AG04450 (cell line): ENCODE measurements at regions not wholly inside any gene's neighbourhood (a gene's known extent, or its start where the extent isn't known, plus 50 kb on each side); places are given as distances from the start of the nearest gene placed in this dataset.

Source experiments
- CTCF ChIA-PET: fragments of 300-600, 350-600 bp; formaldehyde crosslinking; extraction: SDS; loops from one replicate; lab custom pipeline; 2022; ENCODE audit warnings: antibody characterized with exemption, inconsistent platforms; lab: Charles Lee
- POLR2A ChIA-PET: fragments of 350-600 bp; formaldehyde crosslinking; extraction: SDS; loops from one replicate; lab custom pipeline; 2021; ENCODE audit warnings: antibody characterized with exemption, inconsistent platforms; lab: Yijun Ruan, JAX
- DNase-seq: peaks from one replicate; pipeline ENCODE4 v3.0.0-alpha.2; 2011; ENCODE audit warnings: low read depth, low spot score
- H3K27ac ChIP-seq: one replicate; pipeline ENCODE4 v1.5.1; 2012; ENCODE audit warnings: low read depth, low read length, control low read depth
- H3K27me3 ChIP-seq: one replicate; pipeline ENCODE4 v1.6.0; 2012; ENCODE audit warnings: low read length; ENCODE audit not compliant: control insufficient read depth, insufficient read depth
- H3K4me3 ChIP-seq: 2 replicates; pipeline ENCODE4 v1.5.1; 2011; ENCODE audit warnings: mild to moderate bottlenecking, low read depth, low read length, control low read depth
- H3K9me3 ChIP-seq: 2 replicates; pipeline ENCODE4 v1.5.1; 2012; ENCODE audit warnings: low read length; ENCODE audit not compliant: control insufficient read depth, insufficient read depth
- TF ChIP-seq, protein P1 (sequence below): IDR thresholded peaks from 2 replicates; pipeline ENCODE4 v1.5.1; 2011; ENCODE audit warnings: low read depth, low read length, control low read depth, inconsistent platforms

DNA sequence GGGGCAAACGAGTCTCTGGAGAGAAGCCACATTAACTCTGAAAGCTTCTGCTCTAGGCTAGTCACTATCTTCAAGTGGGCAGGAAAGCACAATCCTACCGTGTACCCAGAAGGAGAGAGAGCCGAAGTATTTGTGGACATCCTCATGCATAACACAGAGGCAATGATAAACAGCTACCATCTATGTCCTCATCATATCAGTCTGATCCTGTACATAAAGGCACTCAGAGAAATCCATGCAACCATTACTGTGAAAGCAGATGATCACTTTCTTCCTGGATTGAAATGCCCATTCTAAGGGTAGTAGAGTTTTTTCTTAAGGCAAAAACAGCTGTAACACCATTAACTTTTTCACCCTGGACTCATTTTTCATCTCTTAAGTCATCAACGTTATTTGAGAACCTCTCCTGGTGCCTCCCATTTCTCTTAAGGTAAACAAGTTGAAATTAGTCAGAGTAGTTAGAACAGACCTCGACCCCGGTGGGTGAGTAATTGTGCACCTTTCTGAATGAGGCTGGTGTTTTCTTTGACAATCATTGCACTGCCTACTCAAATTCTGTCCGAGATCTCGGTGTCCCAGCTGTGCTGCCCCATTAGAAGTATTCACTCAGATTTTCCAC, 327.4 kb downstream of the SHQ1 start:
- peak; percentile 58 for DNase-seq
- POLR2A ChIA-PET = no interaction called here
- TF ChIP-seq, protein P1, sequence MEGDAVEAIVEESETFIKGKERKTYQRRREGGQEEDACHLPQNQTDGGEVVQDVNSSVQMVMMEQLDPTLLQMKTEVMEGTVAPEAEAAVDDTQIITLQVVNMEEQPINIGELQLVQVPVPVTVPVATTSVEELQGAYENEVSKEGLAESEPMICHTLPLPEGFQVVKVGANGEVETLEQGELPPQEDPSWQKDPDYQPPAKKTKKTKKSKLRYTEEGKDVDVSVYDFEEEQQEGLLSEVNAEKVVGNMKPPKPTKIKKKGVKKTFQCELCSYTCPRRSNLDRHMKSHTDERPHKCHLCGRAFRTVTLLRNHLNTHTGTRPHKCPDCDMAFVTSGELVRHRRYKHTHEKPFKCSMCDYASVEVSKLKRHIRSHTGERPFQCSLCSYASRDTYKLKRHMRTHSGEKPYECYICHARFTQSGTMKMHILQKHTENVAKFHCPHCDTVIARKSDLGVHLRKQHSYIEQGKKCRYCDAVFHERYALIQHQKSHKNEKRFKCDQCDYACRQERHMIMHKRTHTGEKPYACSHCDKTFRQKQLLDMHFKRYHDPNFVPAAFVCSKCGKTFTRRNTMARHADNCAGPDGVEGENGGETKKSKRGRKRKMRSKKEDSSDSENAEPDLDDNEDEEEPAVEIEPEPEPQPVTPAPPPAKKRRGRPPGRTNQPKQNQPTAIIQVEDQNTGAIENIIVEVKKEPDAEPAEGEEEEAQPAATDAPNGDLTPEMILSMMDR = no peak
- Histone ChIP-seq H3K27me3 (no peaks in the 10 kb centered on the region), H3K9me3 (no peaks in the 10 kb centered on the region), H3K27ac (no peak overlapping the region), H3K4me3 (no peak overlapping the region)
- CTCF ChIA-PET = no interaction called here

DNA sequence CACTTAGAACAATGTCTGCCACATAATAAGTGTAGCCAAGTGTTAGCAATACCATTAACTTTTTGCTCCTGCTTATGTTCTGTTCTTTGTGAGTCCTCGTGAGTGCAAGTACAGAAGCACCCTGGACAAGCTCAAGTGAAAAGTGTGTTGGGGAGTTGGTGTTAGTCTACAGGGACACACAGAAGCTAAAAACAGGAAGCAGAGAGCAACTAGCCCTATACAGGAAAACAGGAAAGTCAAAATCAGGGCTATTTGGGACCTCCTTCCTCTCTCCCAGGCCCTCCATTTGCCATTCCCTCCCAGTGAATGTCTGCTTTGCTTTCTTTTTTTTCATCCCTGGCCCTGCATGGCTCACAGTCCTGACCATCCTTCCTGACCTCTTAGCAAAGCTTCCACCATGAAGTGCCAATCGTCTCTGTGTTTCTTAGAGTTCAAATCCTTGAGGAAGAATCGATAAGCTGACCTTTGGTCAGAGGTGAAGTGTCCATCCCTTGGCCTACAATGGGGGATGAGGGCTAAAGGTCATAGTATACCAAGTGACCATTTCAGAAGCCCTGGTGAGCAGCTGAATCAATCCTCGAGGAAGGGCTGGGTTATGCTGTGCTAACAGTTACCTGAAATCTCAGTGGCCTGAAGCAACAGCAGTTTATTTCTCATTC, 328.2 kb downstream of the SHQ1 start:
- no peaks in the 10 kb centered on the region for H3K9me3 ChIP-seq
- TF ChIP-seq, protein P1 = no peak
- CTCF ChIA-PET = no interaction called here
- no peak overlapping the region for H3K27ac ChIP-seq
- H3K27me3 ChIP-seq = no peaks in the 10 kb centered on the region
- POLR2A ChIA-PET = no interaction called here
- no peak for DNase-seq
- H3K4me3 ChIP-seq = no peak overlapping the region

DNA sequence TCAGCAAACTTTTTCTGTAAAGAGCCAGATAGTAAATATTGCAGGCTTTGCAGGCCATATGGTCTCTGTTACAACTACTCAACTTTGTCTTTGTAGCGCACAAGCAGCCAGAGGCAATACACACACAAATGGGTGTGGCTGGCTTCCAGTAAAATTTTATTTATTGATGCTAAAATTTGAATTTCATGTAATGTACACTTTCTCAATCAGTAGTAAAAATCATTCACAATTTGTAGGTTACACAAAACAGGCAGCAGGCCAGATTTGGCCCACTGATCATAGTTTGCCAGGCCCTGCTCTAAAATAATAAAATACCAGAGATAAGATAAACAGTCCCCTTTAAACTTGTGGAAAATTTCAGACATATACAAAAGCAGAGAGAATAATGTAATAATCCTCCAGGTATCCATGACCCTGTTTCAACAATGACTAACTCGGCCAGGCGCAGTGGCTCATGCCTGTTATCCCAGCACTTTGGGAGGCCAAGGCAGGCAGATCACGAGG, 330.3 kb downstream of the SHQ1 start:
- Histone ChIP-seq H3K4me3 (no peak overlapping the region), H3K9me3 (no peaks in the 10 kb centered on the region), H3K27me3 (peaks cover 2% of the 10 kb centered on the region), H3K27ac (no peak overlapping the region)
- POLR2A ChIA-PET = no interaction called here
- DNase-seq = peak; percentile 3
- CTCF ChIA-PET = no interaction called here
- TF ChIP-seq, protein P1 = no peak

DNA sequence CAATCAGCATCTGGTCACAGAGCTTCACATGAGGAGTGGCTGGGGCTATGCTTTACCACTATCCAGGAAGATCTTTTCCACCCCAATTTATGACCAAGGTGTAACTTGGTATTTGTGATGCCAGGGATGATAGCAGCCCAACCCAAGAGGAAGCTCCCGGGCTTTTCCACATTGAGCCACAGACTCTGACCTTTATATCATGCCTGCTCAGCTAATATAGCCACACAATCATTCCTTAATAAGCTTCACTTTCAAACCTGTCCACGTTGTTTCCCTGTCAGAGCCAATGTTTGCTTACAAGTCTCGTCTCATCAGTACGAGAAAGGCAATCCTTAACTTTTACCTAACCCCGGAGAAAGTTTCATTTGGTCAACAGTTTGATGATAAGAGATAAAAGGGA, 330.9 kb downstream of the SHQ1 start:
- ChIA-PET CTCF (no interaction called here), POLR2A (no interaction called here)
- no peak for DNase-seq
- Histone ChIP-seq H3K27me3 (peaks cover 2% of the 10 kb centered on the region), H3K27ac (no peak overlapping the region), H3K4me3 (no peak overlapping the region), H3K9me3 (no peaks in the 10 kb centered on the region)
- TF ChIP-seq, protein P1 = no peak

DNA sequence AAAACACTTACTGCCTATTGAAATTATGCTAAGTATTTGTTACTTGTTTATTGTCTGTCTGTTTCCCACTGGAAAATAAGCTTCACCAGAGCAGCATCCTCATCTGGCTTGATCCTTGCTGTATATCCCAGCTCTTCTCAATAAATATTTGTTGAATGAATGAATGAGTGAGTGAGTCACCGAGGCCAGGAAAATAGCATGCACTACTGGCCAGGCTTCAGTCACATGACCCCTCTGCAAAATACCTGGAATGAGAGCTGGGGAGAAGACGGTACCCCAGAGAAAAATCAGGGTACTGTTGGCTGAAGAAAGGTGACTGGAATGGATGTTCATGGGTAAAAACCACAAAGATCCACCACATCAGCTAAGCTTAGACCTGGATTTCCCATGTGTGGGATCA, 331.9 kb downstream of the SHQ1 start:
- ChIA-PET CTCF (no interaction called here), POLR2A (interaction anchor here (0.5 kb wide), 1 partner anchor 8 kb away, joined by 6 read pairs; no protein-coding TSS in a partner anchor)
- Histone ChIP-seq H3K4me3 (no peak overlapping the region), H3K9me3 (no peaks in the 10 kb centered on the region), H3K27me3 (peaks cover 4% of the 10 kb centered on the region), H3K27ac (no peak overlapping the region)
- TF ChIP-seq, protein P1 = no peak
- no peak for DNase-seq
